ENCODE measurements at regions not wholly inside any gene's neighbourhood (a gene's known extent, or its start where the extent isn't known, plus 50 kb on each side); places are given as distances from the start of the nearest gene placed in this dataset.

- no peak for TF ChIP-seq CTCF (IDR thresholded peaks at IDR 0.05; ENCODE audit: borderline replicate concordance, insufficient read depth, low read depth, low read length)
- no peak overlapping the region for H3K4me3 ChIP-seq (ENCODE audit: low read depth, low read length)
Measured at GRCh38 chr20:50341880-50342637, 151.4 kb downstream of the CEBPB start.

- no peak overlapping the region for H3K4me3 ChIP-seq (ENCODE audit: low read depth, low read length)
- TF ChIP-seq CTCF (IDR thresholded peaks at IDR 0.05; ENCODE audit: borderline replicate concordance, insufficient read depth, low read depth, low read length) = no peak
Measured at GRCh38 chr20:50342638-50343102, 152.0 kb downstream of the CEBPB start.

GRCh38 chr20:50343125-50343489 is 152.5 kb downstream of the CEBPB start:
- no peak overlapping the region for H3K4me3 ChIP-seq (ENCODE audit: low read depth, low read length)
- no peak for TF ChIP-seq CTCF (IDR thresholded peaks at IDR 0.05; ENCODE audit: borderline replicate concordance, insufficient read depth, low read depth, low read length)

GRCh38 chr20:50343490-50344179 is 153.0 kb downstream of the CEBPB start:
- TF ChIP-seq CTCF (IDR thresholded peaks at IDR 0.05; ENCODE audit: borderline replicate concordance, insufficient read depth, low read depth, low read length) = no peak
- no peak overlapping the region for H3K4me3 ChIP-seq (ENCODE audit: low read depth, low read length)

- TF ChIP-seq CTCF (IDR thresholded peaks at IDR 0.05; ENCODE audit: borderline replicate concordance, insufficient read depth, low read depth, low read length) = peak; percentile 46
- no peak overlapping the region for H3K4me3 ChIP-seq (ENCODE audit: low read depth, low read length)
Measured at GRCh38 chr20:50344232-50345071, 153.8 kb downstream of the CEBPB start.

GRCh38 chr20:50345712-50346373 is 155.2 kb downstream of the CEBPB start:
- H3K4me3 ChIP-seq (ENCODE audit: low read depth, low read length) = no peak overlapping the region
- TF ChIP-seq CTCF (IDR thresholded peaks at IDR 0.05; ENCODE audit: borderline replicate concordance, insufficient read depth, low read depth, low read length) = no peak

Data from GM12875 (cell line).